ENCODE measurements at regions not wholly inside any gene's neighbourhood (a gene's known extent, or its start where the extent isn't known, plus 50 kb on each side); places are given as distances from the start of the nearest gene placed in this dataset.
A peak's percentile ranks its signal among the peaks of the same experiment; 100 is the strongest.
"Not testable (repeated sequence)": the region's sequence is repeated elsewhere in the genome, so short reads cannot be mapped to it uniquely, and the experiment has no call there.

DNA sequence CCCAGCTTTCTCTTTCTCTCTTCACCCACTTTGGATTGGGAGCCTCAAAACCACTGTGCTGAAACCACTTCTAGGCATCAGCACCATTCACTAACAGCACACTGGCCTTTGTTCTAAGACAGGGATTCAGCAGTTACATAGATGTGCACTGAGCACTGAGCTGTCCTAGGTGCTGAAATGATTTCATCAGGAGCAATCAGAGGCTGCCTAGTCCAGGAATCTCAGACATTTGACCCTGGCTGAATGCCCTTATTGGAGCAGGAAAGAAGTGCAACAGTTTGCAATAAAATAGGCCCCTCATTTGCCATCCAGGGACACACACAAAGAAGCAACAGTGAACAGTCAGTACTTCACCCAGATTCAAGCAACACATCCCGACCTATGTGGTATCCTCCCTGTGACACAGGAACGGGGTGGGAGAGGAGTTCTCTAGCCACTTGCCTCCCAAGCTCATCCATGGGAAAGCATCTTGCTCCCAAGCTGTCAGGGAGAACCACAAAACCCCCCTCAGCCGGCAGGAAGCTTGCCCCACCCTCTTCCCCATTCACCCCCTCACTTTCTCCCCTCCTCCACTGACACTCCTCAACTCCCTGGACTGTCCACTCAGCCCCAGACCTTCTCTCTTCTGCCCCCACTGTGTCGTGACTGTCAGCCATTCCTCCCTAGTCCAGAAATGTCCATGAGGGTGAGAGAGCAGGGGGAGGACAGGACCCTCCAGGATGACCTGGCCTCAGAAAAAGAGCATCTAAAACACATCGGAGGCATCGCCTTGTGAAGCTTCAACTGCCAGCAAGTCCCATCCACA is 304.4 kb downstream of the PREX1 start:
- Mint-ChIP-seq H3K9me3 (peaks cover 0 to 3% (median 0%) of the 10 kb centered on the region in 6 donors), H3K27ac (peak overlapping the region in 1 of 6 donors; percentile 37), H3K27me3 (ENCODE audit: low read depth in 3 of 3) (peaks cover 0 to 7% (median 4%) of the 10 kb centered on the region in 3 donors), H3K4me3 (no peak overlapping the region), H3K4me1 (no peaks in the 10 kb centered on the region), H3K36me3 (no peaks in the 10 kb centered on the region)
- DNase-seq, result peak in 1 of 3 donors; percentile 4

DNA sequence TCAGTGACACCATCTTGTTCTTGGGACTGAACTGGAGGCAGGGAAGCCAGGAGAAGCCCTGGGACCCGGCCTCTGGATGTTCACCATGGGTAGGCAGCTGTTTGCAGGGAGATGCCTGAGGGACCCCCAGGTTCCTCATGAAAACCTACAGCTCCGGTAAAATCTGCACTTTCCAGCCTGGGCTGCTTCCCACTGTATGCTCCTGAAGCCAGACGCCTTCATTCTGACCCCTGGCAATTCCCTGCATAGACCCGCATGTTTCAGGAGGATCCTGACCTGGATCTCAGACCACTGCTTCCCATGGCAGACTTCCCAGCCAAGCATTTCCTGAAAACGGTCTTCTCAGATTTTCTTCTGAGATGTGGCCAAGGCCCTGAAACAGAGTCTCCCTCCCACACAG is 306.7 kb downstream of the PREX1 start:
- no peak for DNase-seq
- Mint-ChIP-seq H3K27me3 (ENCODE audit: low read depth in 3 of 3) (peaks cover 0 to 8% (median 2%) of the 10 kb centered on the region in 3 donors), H3K4me1 (no peaks in the 10 kb centered on the region)

DNA sequence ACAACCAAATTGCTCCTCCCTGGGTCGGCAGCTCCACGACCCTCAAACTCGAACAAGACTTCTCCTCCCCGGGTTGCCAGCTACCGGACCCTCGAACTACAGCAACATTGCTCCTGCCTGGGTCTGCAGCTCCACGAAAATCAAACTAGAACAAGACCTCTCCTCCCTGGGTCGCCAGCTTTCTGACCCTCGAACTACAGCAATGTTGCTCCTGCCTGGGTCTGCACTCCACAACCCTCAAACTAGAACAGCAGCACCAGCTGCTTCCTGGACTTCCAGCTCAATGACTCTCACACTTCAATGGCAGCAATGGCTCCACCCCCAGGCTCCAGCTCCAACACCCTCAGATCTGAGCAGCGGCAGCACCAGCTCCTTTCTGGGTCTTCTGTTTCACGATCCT is 311.6 kb downstream of the PREX1 start:
- H3K27ac Mint-ChIP-seq; H3K4me1 Mint-ChIP-seq; H3K9me3 Mint-ChIP-seq; DNase-seq; H3K27me3 Mint-ChIP-seq (ENCODE audit: low read depth in 3 of 3); H3K36me3 Mint-ChIP-seq; H3K4me3 Mint-ChIP-seq: not testable (repeated sequence)

More for the DNA sequence above, 306.7 kb downstream of the PREX1 start:
- Mint-ChIP-seq H3K27ac (no peak overlapping the region), H3K4me3 (no peak overlapping the region), H3K9me3 (peaks cover 0 to 4% (median 0%) of the 10 kb centered on the region in 6 donors), H3K36me3 (no peaks in the 10 kb centered on the region)

DNA sequence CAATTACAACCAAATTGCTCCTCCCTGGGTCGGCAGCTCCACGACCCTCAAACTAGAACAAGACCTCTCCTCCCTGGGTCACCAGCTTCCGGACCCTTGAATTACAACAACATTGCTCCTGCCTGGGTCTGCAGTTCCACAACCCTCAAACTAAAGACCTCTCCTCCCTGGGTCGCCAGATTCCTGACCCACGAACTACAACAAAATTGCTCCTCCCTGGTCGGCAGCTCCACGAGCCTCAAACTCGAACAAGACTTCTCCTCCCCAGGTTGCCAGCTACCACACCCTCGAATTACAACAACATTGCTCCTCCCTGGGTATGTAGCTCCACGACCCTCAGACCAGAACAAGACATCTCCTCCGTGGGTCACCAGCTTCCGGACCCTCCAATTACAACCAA is 313.2 kb downstream of the PREX1 start:
- not testable (repeated sequence) for DNase-seq; H3K36me3 Mint-ChIP-seq; H3K27ac Mint-ChIP-seq; H3K4me1 Mint-ChIP-seq; H3K27me3 Mint-ChIP-seq (ENCODE audit: low read depth in 3 of 3); H3K9me3 Mint-ChIP-seq; H3K4me3 Mint-ChIP-seq

DNA sequence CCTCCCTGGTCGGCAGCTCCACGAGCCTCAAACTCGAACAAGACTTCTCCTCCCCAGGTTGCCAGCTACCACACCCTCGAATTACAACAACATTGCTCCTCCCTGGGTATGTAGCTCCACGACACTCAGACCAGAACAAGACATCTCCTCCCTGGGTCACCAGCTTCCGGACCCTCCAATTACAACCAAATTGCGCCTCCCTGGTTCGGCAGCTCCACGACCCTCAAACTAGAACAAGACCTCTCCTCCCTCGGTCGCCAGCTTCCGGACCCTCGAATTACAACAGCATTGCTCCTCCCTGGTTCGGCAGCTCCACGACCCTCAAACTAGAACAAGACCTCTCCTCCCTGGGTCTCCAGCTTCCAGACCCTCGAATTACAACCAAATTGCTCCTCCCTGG is 315.3 kb downstream of the PREX1 start:
- H3K4me3 Mint-ChIP-seq; H3K27me3 Mint-ChIP-seq (ENCODE audit: low read depth in 3 of 3); DNase-seq; H3K9me3 Mint-ChIP-seq; H3K27ac Mint-ChIP-seq; H3K36me3 Mint-ChIP-seq; H3K4me1 Mint-ChIP-seq: not testable (repeated sequence)

DNA sequence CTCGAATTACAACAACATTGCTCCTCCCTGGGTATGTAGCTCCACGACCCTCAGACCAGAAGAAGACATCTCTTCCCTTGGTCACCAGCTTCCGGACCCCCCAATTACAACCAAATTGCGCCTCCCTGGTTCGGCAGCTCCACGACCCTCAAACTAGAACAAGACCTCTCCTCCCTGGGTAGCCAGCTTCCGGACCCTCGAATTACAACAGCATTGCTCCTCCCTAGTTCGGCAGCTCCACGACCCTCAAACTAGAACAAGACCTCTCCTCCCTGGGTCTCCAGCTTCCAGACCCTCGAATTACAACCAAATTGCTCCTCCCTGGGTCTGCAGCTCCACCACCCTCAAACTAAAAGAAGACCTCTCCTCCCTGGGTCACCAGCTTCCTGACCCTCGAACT is 322.7 kb downstream of the PREX1 start:
- H3K27ac Mint-ChIP-seq; H3K4me3 Mint-ChIP-seq; H3K9me3 Mint-ChIP-seq; DNase-seq; H3K36me3 Mint-ChIP-seq; H3K27me3 Mint-ChIP-seq (ENCODE audit: low read depth in 3 of 3); H3K4me1 Mint-ChIP-seq: not testable (repeated sequence)

DNA sequence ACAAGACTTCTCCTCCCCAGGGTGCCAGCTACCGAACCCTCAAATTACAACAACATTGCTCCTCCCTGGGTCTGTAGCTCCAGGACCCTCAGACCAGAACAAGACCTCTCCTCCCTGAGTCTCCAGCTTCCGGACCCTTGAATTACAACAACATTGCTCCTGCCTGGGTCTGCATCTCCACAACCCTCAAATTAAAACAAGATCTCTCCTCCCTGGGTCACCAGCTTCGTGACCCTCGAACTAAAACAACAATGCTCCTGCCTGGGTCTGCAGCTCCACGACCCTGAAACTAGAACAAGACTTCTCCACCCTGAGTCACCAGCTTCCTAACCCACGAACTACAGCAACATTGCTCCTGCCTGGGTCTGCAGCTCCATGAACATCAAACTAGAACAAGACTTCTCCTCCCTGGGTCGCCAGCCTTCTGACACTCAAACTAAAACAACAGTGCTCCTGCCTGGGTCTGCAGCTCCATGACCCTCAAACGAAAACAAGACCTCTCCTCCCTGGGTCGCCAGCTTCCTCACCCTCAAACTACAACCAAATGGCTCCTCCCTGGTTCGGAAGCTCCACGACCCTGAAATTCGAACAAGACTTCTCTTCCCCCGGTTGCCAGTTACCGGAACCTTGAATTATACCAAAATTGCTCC is 324.5 kb downstream of the PREX1 start:
- Mint-ChIP-seq H3K27ac (no peak overlapping the region), H3K9me3 (no peaks in the 10 kb centered on the region), H3K4me1 (no peaks in the 10 kb centered on the region), H3K27me3 (ENCODE audit: low read depth in 3 of 3) (peaks cover 1 to 4% (median 4%) of the 10 kb centered on the region in 3 donors), H3K36me3 (no peaks in the 10 kb centered on the region), H3K4me3 (no peak overlapping the region)
- no peak for DNase-seq

DNA sequence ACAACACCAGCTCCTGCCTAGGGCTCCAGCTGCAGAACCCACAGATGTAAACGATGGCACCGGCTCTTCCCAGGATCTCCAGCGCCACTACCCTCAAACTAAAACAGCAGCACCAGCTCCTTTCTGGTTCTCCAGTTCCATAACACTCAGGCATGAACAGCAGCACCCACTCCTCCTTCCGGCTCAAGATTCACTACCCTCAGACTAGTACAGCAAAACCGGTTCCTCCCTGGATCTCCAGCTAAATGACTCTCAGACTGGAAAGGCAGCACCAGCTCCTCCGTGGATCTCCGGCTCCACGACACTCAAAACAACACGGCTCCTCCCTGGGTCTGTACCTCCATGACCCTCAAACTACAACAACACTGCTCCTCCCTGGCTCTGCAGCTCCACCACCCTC is 325.0 kb downstream of the PREX1 start:
- no peaks in the 10 kb centered on the region for H3K4me1 Mint-ChIP-seq
- no peaks in the 10 kb centered on the region for H3K36me3 Mint-ChIP-seq
- no peaks in the 10 kb centered on the region for H3K9me3 Mint-ChIP-seq
- H3K27me3 Mint-ChIP-seq (ENCODE audit: low read depth in 3 of 3), result peaks cover 1 to 4% (median 4%) of the 10 kb centered on the region in 3 donors
- DNase-seq, result no peak
- no peak overlapping the region for H3K4me3 Mint-ChIP-seq
- no peak overlapping the region for H3K27ac Mint-ChIP-seq

DNA sequence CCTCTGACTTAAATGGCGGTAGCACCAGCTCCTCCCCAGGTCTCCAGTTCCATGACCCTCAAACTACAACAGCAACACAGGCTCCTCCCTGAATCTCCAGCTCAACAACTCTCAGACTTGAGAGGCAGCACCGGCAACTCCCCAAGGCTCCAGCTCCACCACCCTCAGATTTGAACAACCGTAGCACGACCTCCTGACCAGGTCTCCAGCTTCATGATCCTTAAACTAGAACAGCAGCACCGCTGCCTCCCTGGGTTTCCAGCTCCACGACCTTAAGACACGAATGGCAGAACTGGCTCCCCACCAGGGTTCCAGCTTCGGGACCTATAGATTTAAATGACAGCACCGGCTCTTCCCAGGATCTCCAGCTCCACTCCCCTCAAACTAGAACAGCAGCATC is 325.8 kb downstream of the PREX1 start:
- Mint-ChIP-seq H3K27me3 (ENCODE audit: low read depth in 3 of 3) (peaks cover 1 to 4% (median 2%) of the 10 kb centered on the region in 3 donors), H3K4me3 (no peak overlapping the region), H3K4me1 (no peaks in the 10 kb centered on the region), H3K36me3 (no peaks in the 10 kb centered on the region), H3K9me3 (no peaks in the 10 kb centered on the region), H3K27ac (no peak overlapping the region)
- no peak for DNase-seq

DNA sequence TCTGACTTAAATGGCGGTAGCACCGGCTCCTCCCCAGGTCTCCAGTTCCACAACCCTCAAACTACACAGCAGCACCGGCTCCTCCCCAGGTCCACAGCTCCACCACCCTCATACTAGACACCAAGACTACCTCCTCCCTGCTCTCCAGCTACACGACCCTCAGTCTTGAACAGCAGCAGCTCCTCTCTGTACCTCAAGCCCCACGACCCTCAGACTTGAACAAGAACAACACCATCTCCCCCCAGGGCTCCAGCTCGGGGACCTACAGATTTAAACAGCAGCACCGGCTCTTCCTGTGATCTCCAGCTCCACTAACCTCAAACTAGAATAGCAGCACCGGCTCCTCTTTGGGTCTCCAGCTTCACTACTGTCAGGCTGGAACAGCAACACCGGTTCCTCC is 326.9 kb downstream of the PREX1 start:
- H3K36me3 Mint-ChIP-seq; H3K27me3 Mint-ChIP-seq (ENCODE audit: low read depth in 3 of 3); H3K27ac Mint-ChIP-seq; H3K4me3 Mint-ChIP-seq; H3K4me1 Mint-ChIP-seq; DNase-seq; H3K9me3 Mint-ChIP-seq: not testable (repeated sequence)

DNA sequence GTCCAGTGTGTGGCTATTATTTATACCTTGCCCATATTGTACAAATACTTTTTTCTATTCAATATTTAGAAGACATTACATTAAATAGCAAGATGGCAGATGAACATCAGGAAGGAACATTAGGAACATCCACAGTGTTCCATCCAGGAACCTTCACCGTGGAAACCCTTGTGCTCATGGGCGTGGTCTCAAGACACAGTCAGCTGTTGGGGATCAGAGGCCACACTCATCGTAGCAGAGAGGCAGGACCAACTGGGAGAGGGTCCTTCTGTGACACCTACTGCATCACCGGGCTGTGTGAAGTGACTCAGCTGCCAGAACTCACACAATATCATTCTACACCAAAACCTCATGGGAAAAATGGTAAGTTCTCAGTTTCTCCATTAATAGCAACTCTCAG is 328.9 kb downstream of the PREX1 start:
- H3K9me3 Mint-ChIP-seq; H3K27me3 Mint-ChIP-seq (ENCODE audit: low read depth in 3 of 3); H3K36me3 Mint-ChIP-seq; H3K4me1 Mint-ChIP-seq; H3K4me3 Mint-ChIP-seq; H3K27ac Mint-ChIP-seq; DNase-seq: not testable (repeated sequence)

DNA sequence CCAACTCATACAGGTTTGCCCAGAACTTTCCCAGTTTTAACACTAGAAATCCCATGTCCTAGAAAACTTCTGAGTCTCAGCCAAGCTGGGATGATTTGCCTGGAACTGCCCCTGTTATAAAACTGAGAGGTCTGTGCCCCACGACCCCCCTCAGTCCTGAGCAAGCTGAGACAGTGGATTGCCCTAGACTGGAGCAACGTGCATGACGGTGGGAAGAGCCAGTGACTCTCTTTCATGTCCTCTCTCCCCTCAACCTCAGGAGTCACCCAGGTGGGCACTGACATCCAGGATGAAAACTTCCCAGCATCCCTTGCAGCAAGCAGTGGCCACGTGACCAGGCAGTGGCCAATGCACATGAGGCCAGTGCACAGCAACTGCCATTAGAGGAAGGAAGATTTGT is 329.7 kb downstream of the PREX1 start:
- not testable (repeated sequence) for H3K4me3 Mint-ChIP-seq; H3K27me3 Mint-ChIP-seq (ENCODE audit: low read depth in 3 of 3); H3K9me3 Mint-ChIP-seq; H3K36me3 Mint-ChIP-seq; DNase-seq; H3K27ac Mint-ChIP-seq; H3K4me1 Mint-ChIP-seq

DNA sequence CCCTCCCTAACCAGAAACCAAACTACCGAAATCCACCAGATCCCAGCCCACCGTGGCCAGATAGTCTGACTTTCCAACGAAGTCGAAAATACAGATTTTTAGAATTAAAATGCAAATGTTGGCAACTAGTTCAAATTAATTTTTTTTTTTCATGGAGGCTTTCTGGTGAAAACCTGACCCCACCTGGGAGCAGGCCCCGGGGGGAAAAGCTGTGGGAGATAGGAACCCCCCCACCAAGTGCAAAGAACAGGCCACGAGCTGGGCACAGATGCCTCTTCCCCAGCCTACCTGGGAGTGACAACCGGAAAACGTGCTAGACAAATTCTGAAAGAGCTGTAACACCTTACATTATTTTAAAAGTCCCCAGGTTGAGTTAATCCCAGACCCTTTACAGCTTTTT is 333.8 kb downstream of the PREX1 start:
- H3K9me3 Mint-ChIP-seq, result no peaks in the 10 kb centered on the region
- peaks cover 1 to 7% (median 4%) of the 10 kb centered on the region in 3 donors for H3K27me3 Mint-ChIP-seq (ENCODE audit: low read depth in 3 of 3)
- no peaks in the 10 kb centered on the region for H3K4me1 Mint-ChIP-seq
- H3K4me3 Mint-ChIP-seq, result no peak overlapping the region
- no peaks in the 10 kb centered on the region for H3K36me3 Mint-ChIP-seq
- no peak for DNase-seq
- no peak overlapping the region for H3K27ac Mint-ChIP-seq

DNA sequence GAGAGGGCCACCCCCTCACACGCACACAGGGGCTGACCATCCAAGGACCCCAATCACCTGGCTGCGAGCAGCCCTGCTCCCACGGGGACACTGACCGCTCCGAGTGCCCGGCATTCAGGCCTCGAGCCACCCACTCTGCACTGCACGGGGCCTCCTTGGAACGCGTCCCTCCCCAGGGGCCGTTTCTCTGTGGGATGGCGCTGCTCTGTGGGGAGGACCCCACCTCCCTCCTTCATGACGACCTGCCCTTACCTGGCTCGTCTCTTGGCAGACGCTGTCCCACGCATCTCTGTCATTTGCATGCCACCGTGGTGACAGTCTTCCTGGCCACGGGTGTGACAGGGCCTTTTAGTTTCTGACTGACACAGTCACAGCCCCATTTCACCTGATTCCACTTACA is 334.5 kb downstream of the PREX1 start:
- not testable (repeated sequence) for H3K36me3 Mint-ChIP-seq; H3K4me3 Mint-ChIP-seq; H3K4me1 Mint-ChIP-seq; H3K9me3 Mint-ChIP-seq; H3K27me3 Mint-ChIP-seq (ENCODE audit: low read depth in 3 of 3); H3K27ac Mint-ChIP-seq; DNase-seq

DNA sequence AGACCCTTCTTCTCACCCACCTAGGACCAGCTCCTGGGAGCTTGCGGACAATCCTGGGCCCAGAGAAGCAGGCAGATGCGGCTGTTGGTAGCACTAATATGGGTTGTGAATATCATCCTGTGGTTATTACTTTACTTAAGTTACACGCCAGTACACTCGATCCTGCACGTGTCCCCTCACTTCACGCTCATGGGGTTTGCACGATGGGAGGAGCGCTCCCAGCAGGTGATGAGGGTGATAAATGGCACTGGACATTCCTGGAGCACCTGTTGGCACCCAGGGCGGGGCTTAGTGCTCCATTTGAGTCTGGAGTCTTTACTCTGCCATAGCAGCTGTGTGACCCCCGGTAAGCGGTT is 335.1 kb downstream of the PREX1 start:
- Mint-ChIP-seq H3K9me3 (no peaks in the 10 kb centered on the region), H3K27ac (no peak overlapping the region), H3K36me3 (no peaks in the 10 kb centered on the region), H3K4me3 (no peak overlapping the region), H3K4me1 (no peaks in the 10 kb centered on the region), H3K27me3 (ENCODE audit: low read depth in 3 of 3) (peaks cover 0 to 7% (median 5%) of the 10 kb centered on the region in 3 donors)
- no peak for DNase-seq

All from immature natural killer cell (primary cell).